Right ventricle myocardium inferior (tissue), 1 donor: ENCODE measurements at regions not wholly inside any gene's neighbourhood (a gene's known extent, or its start where the extent isn't known, plus 50 kb on each side); places are given as distances from the start of the nearest gene placed in this dataset.

Experiments
- ATAC-seq: fragments of 200-7000 bp; cut with Tn5 transposase; one replicate; pipeline ENCODE4 v1.9.1; 2020; ENCODE audit warnings: mild to moderate bottlenecking, moderate library complexity
- DNase-seq: peaks from one replicate; pipeline ENCODE4 v3.0.0; 2021; ENCODE audit errors: missing footprints
- intact Hi-C: fragments of 100-400 bp; cut with DNase I; formaldehyde crosslinking; loops from one replicate; pipeline ENCODE4 v1.11.0; 2022
- donor health status: DM: no; HTN: yes; CAD: no; lungs with severe emphysema.

- ATAC-seq (no peak), DNase-seq (no peak)
- intact Hi-C loops = no loop called here
Measured at GRCh38 chr1:73953586-73953985, 244.4 kb downstream of the LRRIQ3 start.

- no peak for DNase-seq
- intact Hi-C loops = no loop called here
- no peak for ATAC-seq
Measured at GRCh38 chr1:73953186-73953585, 244.8 kb downstream of the LRRIQ3 start.

GRCh38 chr1:73948055-73948454, 249.9 kb downstream of the LRRIQ3 start:
- no peak for DNase-seq
- ATAC-seq = no peak
- intact Hi-C loops = no loop called here

DNA sequence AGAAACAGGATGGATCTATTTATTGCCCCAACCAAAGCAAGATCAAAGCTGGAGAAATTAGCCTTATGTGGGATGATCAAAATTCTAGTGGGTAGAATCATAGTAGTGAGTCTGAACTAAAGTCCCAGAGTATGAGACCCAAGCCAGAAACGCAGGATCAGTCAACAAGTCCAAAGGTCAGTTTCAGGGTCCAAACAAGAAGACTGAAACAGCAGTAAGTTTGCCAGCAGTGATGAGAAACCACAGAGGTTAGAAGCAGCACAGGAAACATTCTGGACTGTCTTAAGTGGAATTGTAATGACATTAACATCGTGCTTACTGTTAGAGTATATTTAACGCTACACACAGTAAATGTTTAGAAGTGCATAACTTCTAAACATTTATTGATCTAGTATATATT, 251.0 kb downstream of the LRRIQ3 start:
- DNase-seq = no peak
- no peak for ATAC-seq
- intact Hi-C loops = no loop called here

DNA sequence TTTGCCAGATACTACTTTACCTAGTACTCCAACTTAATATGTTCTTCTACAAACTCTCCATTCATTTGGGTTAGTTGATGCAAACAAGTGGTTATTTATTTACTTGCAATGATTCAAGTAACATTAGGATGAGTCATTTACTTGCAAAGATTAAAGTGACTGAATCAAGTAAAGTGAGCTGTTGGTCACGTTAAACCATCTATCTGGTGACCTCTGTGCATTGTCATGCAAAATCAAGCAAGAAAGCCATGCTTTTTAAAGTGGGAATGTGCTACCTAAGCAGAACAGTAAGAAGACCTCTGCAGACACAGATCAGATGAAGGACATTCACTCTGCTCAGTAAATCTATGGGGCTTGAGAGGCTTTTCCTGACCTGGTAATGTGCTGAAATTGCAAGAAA, 254.7 kb downstream of the LRRIQ3 start:
- intact Hi-C loops = no loop called here
- no peak for DNase-seq
- no peak for ATAC-seq

- no peak for ATAC-seq
- intact Hi-C loops = no loop called here
Measured at GRCh38 chr1:73930293-73930692, 267.7 kb downstream of the LRRIQ3 start.

DNA sequence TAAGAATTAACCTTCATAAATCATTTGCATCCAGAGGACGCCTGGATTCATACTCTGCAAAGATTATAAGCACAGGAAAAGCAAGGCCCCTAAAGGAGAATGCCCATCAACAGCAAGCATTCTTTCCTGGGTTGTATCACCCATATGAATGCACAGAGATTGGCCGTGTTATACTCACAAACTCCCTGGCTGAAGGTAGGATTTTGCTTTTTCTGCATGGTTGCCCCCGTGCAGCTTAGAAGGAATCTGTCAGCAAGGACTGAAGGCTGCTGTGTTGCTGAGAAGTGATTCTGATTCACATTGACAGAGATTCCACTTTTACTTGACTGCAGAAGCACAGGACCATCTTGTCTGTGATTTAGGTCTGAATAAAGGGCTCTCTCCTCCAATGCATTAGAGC, 283.0 kb downstream of the LRRIQ3 start:
- no peak for ATAC-seq
- intact Hi-C loops = no loop called here
- no peak for DNase-seq

More at GRCh38 chr1:73930293-73930692, 267.7 kb downstream of the LRRIQ3 start:
- no peak for DNase-seq

- no peak for DNase-seq
- no peak for ATAC-seq
- intact Hi-C loops = no loop called here
Measured at GRCh38 chr1:73913025-73913424, 285.0 kb downstream of the LRRIQ3 start.

- DNase-seq = no peak
- ATAC-seq = no peak
- intact Hi-C loops = no loop called here
Measured at GRCh38 chr1:73911849-73912248, 286.1 kb downstream of the LRRIQ3 start.

DNA sequence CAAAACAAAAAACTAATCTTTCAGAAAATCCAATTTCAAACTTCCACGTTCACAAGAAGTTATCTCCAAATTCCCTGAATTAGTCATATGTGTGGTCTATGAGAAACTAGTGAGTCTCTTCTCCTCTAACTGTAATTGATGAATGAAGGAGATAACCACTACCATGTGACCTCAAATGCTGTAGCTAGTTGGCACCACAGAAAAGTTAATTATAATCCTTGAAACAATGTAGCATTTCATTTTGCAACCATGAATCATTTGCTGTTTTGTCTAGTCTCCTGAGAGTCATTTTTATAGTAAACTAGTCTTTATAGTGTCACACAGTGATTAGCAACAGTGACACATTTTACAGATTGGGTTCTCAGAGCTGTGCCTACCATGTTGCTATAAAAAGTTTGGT, 287.5 kb downstream of the LRRIQ3 start:
- intact Hi-C loops = no loop called here
- ATAC-seq (no peak), DNase-seq (no peak)

DNA sequence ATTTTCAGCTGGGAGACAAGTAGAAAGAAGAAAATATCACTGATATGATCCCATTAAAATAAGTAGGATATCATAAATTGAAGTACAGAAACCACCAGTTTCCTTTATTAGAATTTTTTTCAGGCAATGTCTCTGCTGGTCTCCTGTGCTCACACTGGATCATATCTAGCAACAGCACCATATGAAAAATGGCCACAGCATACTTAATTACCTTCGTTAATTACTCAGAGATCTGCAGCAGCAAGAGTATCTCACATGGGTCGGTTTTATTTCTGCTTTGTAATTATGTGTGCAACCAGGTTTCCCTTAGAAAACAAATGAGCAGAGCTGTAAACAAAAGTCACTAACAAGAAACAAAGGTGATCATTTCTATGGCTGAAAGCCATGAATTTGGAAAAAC, 287.9 kb downstream of the LRRIQ3 start:
- intact Hi-C loops = no loop called here
- DNase-seq (no peak), ATAC-seq (no peak)

- intact Hi-C loops = no loop called here
- ATAC-seq = no peak
- DNase-seq = no peak
Measured at GRCh38 chr1:73909043-73909562, 288.9 kb downstream of the LRRIQ3 start.

DNA sequence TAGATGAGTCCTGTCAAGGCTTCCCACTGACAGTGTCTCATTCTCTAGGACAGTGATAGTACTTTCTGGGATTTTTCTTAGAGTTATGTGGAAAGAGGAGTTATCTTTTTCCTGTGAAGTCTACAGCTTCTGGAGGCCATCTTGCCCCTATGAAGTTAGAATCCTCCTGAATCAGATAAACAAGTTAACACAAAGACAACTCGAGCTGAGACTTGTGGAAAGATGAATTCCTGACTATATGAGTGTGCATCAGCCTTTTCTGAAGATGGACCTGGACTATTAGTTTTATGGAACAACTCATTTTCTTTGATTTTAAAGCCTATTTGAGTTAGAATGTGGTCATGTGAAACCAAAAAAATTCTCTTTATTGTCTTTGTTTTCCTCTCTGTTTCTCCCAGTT, 290.9 kb downstream of the LRRIQ3 start:
- intact Hi-C loops = no loop called here
- ATAC-seq (no peak), DNase-seq (no peak)

DNA sequence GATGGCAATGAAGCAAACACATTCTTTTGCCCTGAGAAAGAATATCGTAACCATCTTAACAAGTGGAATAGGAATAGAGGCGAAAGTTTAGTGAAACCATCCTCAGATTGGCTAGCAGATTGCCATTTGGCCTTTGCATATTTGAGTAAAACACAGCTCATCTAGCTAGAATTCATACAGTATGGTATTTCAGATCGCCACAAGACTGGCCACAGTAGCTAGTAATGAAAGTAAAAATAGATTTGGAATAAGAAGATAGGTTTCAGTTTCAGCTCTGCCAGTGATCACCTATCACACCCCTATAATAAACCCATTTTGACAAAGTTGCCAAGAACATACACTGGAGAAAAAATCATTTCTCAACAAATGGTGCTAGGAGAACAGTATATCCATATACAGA, 294.9 kb downstream of the LRRIQ3 start:
- DNase-seq = no peak
- ATAC-seq = no peak
- intact Hi-C loops = no loop called here

GRCh38 chr1:73901738-73902137, 296.2 kb downstream of the LRRIQ3 start:
- no peak for ATAC-seq
- no peak for DNase-seq

GRCh38 chr1:73899311-73899710, 298.7 kb downstream of the LRRIQ3 start:
- no peak for DNase-seq
- intact Hi-C loops = no loop called here
- ATAC-seq = no peak

More at GRCh38 chr1:73901738-73902137, 296.2 kb downstream of the LRRIQ3 start:
- intact Hi-C loops = no loop called here

- DNase-seq = no peak
- ATAC-seq = no peak
- intact Hi-C loops = no loop called here
Measured at GRCh38 chr1:73898540-73898939, 299.4 kb downstream of the LRRIQ3 start.

- no peak for DNase-seq
- peak; percentile 77 for ATAC-seq
Measured at GRCh38 chr1:73887412-73887811, 310.6 kb downstream of the LRRIQ3 start.

DNA sequence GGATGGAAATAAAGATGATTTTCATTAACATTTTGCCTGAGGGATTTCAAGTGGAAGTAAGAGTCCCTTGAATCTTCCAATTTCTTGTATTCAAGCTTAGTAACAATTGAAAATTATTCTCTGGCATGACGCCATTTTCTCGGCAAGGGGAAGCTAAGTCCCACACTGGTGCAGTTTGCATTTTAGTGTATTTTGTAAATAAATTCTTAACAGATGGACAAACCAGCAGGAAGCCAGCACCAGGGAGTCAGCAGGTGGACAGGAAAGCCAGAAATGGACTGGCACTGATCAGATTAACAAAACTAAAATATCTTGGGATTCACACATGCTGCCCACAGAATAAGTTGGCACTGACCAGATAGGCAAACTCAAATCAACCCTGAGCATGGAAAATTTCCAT, 311.3 kb downstream of the LRRIQ3 start:
- intact Hi-C loops = no loop called here
- ATAC-seq (no peak), DNase-seq (no peak)

More at GRCh38 chr1:73887412-73887811, 310.6 kb downstream of the LRRIQ3 start:
- intact Hi-C loops = no loop called here

DNA sequence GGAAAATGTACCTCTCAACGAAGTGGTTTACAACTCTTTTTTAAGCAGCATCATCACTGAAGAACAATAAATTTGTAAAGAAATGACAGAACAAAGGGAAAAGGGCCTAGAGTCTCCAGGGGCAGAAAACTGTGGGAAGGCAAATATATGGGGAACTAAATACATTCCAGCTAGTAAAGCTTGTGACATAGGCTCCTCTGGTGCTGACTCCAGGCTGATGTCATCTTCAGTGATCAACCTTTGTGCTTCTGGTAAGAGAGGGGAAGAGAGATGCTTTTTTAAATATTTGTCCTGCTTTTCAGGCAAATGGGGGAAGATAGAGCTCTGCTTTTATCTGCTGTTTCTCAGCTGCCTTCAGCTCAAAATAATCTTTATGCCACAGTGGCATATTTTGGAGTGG, 323.2 kb downstream of the LRRIQ3 start:
- ATAC-seq = no peak
- intact Hi-C loops = no loop called here
- no peak for DNase-seq

GRCh38 chr1:73868810-73869336, 329.1 kb downstream of the LRRIQ3 start:
- no peak for ATAC-seq
- DNase-seq = no peak
- intact Hi-C loops = no loop called here
